Activated CD4-positive, alpha-beta T cell treated with anti-CD3 and anti-CD28 coated beads for 4 hours (primary cell): ENCODE measurements at regions not wholly inside any gene's neighbourhood (a gene's known extent, or its start where the extent isn't known, plus 50 kb on each side); places are given as distances from the start of the nearest gene placed in this dataset.
"Not testable (repeated sequence)": the region's sequence is repeated elsewhere in the genome, so short reads cannot be mapped to it uniquely, and the experiment has no call there.

Experiments
- DNase-seq, 2 donors: peaks; one replicate each; pipeline ENCODE4 v3.0.0-alpha.2; 2020

- DNase-seq: no peak
Observed at GRCh38 chr12:22115711-22116110, 69.7 kb downstream of the CMAS start.

DNA sequence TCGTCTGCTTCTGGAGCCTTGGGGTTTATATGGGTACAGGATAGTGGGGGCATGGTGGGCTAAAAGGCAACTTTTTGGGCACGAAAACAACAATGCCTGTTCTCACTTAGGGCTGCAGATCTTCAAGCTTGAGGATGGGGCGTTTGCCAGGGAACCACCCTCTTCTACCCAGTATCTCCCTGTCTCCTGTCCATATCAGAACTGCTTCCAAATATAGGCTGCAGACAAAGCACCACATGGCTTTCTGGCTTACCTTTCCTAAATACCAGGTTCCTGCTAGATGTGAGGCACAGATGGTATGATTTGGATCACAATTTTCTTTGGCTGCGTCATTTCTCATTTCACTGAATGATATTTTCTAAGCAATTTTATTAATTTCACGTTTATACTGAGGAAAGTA, 70.4 kb downstream of the CMAS start:
- DNase-seq: no peak

DNA sequence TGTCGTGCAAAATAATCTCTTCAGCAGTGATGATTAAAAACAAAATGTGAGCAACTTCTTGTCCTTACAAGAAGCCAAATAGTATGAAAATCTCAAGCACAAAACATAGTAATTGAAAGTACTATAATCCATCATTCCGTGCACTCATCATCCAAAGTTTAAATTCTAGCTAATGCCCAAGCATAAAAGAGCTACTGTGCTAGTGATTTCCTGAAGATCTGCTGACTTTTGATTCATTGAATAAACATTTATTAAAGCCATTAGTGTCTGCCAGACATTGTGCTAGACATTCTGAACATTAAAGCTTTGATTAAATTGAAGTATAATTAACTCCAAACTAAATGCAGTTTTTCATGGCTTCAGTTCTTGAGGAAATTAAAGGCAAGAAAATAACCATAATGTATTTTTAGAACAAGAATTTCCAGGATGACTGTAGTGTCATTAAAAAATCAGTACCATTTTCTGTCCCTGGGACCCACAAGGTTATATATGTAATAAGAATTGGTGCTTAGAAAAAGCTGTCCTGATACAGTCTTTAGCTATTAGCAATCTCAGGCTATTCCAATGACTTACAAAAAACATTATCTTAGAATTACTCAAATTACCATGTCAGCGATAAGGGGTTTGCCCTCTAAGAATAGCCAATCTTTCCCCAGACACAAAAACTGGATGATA, 71.7 kb downstream of the CMAS start:
- DNase-seq: no peak

DNA sequence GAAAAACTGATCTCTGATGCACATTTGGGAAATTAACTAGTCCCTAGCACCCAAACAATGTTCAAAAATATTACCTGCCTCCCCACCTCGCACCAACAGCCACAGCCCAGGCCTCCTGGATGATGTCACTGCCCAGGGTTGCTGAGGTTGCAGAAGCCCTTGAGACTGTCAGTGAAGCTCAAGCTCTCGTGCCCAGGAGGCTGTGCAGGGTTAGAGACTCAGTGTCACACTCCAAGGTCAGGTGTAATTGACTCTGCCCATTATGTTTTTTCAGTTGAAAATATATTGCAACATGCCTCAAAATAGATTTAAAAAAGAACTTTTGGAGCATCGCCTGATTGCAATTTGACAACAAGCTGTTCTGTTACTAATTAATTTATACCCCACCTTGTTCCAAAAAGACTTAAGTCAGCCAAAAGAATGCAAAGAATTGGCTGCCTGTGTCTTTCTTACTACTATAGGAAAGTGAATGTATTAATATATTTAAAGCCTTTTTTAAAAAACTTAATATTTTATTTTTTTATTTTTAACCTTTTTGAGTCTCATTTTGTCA, 72.3 kb downstream of the CMAS start:
- no peak for DNase-seq

GRCh38 chr12:22121224-22121623, 75.2 kb downstream of the CMAS start:
- DNase-seq: peak; percentile 21 to 25

DNA sequence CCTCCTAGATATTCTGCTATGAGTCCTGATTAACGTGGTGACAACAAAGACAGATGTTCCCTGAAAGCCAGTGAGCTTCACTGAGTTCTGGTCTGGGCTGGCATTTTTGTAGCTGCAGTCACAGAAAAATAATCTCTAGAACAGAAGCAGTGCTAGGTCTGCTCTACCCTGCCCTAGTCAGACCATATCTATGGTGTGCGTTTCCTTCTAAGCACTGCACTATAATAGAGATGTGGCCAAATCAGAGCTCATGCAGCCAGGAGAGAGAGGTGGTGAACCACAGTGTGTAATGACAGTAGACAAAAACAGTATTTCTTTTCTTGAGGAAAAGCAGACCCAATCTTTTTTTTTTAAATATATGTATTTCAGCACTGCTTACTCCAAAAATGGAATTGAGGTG, 76.3 kb downstream of the CMAS start:
- DNase-seq: no peak

DNA sequence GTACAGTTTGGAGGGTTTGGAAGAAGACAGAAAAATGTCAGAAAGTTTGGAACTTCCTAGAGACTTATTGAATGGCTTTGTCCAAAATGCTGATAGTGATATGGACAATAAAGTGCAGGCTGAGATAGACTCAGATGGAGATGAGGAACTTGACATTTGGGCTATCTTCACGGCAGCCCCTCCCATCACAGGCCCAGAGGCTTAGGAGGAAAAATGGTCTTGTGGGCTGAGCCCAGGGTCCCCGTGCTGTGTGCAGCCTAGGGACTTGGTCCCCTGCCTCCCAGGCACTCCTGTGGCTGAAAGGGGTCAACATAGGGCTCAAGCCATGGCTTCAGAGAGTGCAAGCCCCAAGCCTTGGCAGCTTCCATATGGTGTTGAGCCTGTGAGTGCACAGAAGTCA, 79.0 kb downstream of the CMAS start:
- DNase-seq: no peak

- not testable (repeated sequence) for DNase-seq
Observed at GRCh38 chr12:22126101-22126500, 80.1 kb downstream of the CMAS start.

GRCh38 chr12:22126758-22127157, 80.7 kb downstream of the CMAS start:
- no peak for DNase-seq

DNA sequence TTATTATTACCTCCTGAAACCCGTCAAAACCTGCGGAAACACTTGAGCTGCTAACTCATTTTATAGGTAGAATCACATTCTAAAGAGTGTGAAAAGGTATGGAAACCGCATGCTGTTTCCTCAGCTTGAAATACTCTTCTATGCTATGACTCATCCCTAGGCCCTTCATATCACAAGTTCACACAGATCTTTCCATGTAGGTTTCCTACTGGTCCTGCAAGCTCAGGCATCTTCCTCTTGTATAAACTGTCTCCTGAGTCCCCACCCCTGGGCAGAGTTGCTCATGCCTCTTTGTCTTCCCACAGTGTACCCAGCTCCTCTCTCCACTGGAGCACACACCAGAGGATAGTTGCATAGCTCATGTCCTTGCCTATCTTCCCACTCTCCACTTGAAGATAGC, 84.7 kb downstream of the CMAS start:
- DNase-seq: no peak

DNA sequence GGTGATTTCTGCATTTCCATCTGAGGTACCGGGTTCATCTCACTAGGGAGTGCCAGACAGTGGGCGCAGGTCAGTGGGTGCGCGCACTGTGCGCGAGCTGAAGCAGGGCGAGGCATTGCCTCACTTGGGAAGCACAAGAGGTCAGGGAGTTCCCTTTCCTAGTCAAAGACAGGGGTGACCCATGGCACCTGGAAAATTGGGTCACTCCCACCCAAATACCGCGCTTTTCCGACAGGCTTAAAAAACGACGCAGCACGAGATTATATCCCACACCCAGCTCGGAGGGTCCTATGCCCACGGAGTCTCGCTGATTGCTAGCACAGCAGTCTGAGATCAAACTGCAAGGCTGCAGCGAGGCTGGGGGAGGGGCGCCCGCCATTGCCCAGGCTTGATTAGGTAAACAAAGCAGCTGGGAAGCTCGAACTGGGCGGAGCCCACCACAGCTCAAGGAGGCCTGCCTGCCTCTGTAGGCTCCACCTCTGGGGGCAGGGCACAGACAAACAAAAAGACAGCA, 90.6 kb downstream of the CMAS start:
- DNase-seq: not testable (repeated sequence)
